Mesothelial cell of epicardium (in vitro differentiated cells): ENCODE measurements at regions not wholly inside any gene's neighbourhood (a gene's known extent, or its start where the extent isn't known, plus 50 kb on each side); places are given as distances from the start of the nearest gene placed in this dataset.

Experiments
- DNase-seq, 2 experiments: peaks; one replicate each; pipeline ENCODE4 v3.0.0; 2021; ENCODE audit warnings: low spot score in 2 of 2; ENCODE audit not compliant: unreplicated experiment in 2 of 2
- H3K27ac Mint-ChIP-seq: 2 replicates; pipeline ENCODE4 v1.8.0; 2021; ENCODE audit warnings: mixed read lengths
- H3K27me3 Mint-ChIP-seq: 2 replicates; pipeline ENCODE4 v1.8.0; 2021; ENCODE audit warnings: low read depth, mixed read lengths
- H3K36me3 Mint-ChIP-seq: 2 replicates; pipeline ENCODE4 v1.8.0; 2021; ENCODE audit warnings: mixed read lengths
- H3K4me1 Mint-ChIP-seq: 2 replicates; pipeline ENCODE4 v1.8.0; 2021; ENCODE audit warnings: mixed read lengths
- H3K4me3 Mint-ChIP-seq: 2 replicates; pipeline ENCODE4 v1.8.0; 2021; ENCODE audit warnings: mild to moderate bottlenecking, moderate library complexity, mixed read lengths
- H3K9me3 Mint-ChIP-seq: 2 replicates; pipeline ENCODE4 v1.8.0; 2021; ENCODE audit warnings: mixed read lengths
- TF ChIP-seq, protein P1 (sequence below): fragments of 200-600 bp; sonication (generic); IDR thresholded peaks from one replicate; pipeline ENCODE4 v1.5.0; 2021; ENCODE audit warnings: antibody characterized with exemption; ENCODE audit not compliant: unreplicated experiment

- no peak overlapping the region for H3K4me3 Mint-ChIP-seq
- no peak for DNase-seq
- H3K36me3 Mint-ChIP-seq = no peaks in the 10 kb centered on the region
- no peaks in the 10 kb centered on the region for H3K27me3 Mint-ChIP-seq
- no peak overlapping the region for H3K27ac Mint-ChIP-seq
- peaks cover 16% of the 10 kb centered on the region for H3K9me3 Mint-ChIP-seq
- no peaks in the 10 kb centered on the region for H3K4me1 Mint-ChIP-seq
- TF ChIP-seq, protein P1, sequence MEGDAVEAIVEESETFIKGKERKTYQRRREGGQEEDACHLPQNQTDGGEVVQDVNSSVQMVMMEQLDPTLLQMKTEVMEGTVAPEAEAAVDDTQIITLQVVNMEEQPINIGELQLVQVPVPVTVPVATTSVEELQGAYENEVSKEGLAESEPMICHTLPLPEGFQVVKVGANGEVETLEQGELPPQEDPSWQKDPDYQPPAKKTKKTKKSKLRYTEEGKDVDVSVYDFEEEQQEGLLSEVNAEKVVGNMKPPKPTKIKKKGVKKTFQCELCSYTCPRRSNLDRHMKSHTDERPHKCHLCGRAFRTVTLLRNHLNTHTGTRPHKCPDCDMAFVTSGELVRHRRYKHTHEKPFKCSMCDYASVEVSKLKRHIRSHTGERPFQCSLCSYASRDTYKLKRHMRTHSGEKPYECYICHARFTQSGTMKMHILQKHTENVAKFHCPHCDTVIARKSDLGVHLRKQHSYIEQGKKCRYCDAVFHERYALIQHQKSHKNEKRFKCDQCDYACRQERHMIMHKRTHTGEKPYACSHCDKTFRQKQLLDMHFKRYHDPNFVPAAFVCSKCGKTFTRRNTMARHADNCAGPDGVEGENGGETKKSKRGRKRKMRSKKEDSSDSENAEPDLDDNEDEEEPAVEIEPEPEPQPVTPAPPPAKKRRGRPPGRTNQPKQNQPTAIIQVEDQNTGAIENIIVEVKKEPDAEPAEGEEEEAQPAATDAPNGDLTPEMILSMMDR = no peak
These were observed 165.7 kb downstream of the TMX3 start for GRCh38 chr18:68548904-68549870.

DNA sequence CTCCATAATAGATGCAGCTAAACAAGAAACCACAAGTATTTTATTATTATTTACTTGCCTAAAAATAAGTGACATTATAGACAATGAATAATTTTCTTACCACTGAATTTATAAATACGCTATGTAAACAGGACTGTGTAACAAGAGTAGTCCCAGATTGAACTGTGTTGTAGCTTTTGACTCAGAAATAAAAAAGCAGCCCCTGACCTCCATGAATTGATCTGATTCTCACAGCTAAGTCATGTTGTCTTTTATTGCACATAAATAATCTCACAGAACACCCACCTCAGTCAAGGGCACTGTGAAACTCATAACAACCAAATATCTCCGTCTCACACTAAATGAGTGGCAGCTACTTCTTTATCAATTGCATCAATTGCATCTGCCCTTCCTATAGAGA is 171.6 kb downstream of the TMX3 start:
- H3K36me3 Mint-ChIP-seq = no peaks in the 10 kb centered on the region
- no peak overlapping the region for H3K27ac Mint-ChIP-seq
- no peaks in the 10 kb centered on the region for H3K4me1 Mint-ChIP-seq
- no peak for DNase-seq
- TF ChIP-seq, protein P1 = no peak
- no peaks in the 10 kb centered on the region for H3K27me3 Mint-ChIP-seq
- no peak overlapping the region for H3K4me3 Mint-ChIP-seq
- peaks cover 8% of the 10 kb centered on the region for H3K9me3 Mint-ChIP-seq

GRCh38 chr18:68542846-68543245 is 172.1 kb downstream of the TMX3 start:
- Mint-ChIP-seq H3K4me3 (no peak overlapping the region), H3K36me3 (no peaks in the 10 kb centered on the region), H3K27ac (no peak overlapping the region), H3K27me3 (no peaks in the 10 kb centered on the region), H3K4me1 (no peaks in the 10 kb centered on the region), H3K9me3 (peaks cover 8% of the 10 kb centered on the region)
- DNase-seq = no peak
- TF ChIP-seq, protein P1 = no peak

GRCh38 chr18:68533641-68534040 is 181.3 kb downstream of the TMX3 start:
- Mint-ChIP-seq H3K27ac (no peak overlapping the region), H3K27me3 (no peaks in the 10 kb centered on the region), H3K36me3 (no peaks in the 10 kb centered on the region), H3K4me1 (no peaks in the 10 kb centered on the region), H3K4me3 (no peak overlapping the region), H3K9me3 (no peaks in the 10 kb centered on the region)
- no peak for DNase-seq
- TF ChIP-seq, protein P1 = no peak

GRCh38 chr18:68532328-68532885 is 182.5 kb downstream of the TMX3 start:
- Mint-ChIP-seq H3K9me3 (no peaks in the 10 kb centered on the region), H3K4me1 (no peaks in the 10 kb centered on the region), H3K36me3 (no peaks in the 10 kb centered on the region), H3K4me3 (no peak overlapping the region), H3K27ac (no peak overlapping the region), H3K27me3 (no peaks in the 10 kb centered on the region)
- DNase-seq = no peak
- TF ChIP-seq, protein P1 = no peak
